NCI-H2081 (cell line): ENCODE measurements at regions not wholly inside any gene's neighbourhood (a gene's known extent, or its start where the extent isn't known, plus 50 kb on each side); places are given as distances from the start of the nearest gene placed in this dataset.

Experiments
- DNase-seq, 2 experiments: peaks; one replicate each; lab custom pipeline; 2025; lab: John Stamatoyannopoulos, UW

- DNase-seq: no peak
Measured at GRCh38 chr5:30051976-30052375, 1141.5 kb upstream of the CDH6 start.

- DNase-seq: no peak
Measured at GRCh38 chr5:30050056-30050815, 1143.2 kb upstream of the CDH6 start.

GRCh38 chr5:30042677-30043076, 1150.8 kb upstream of the CDH6 start:
- DNase-seq: no peak

- DNase-seq: no peak
Measured at GRCh38 chr5:30041831-30042385, 1151.6 kb upstream of the CDH6 start.

- DNase-seq: no peak
Measured at GRCh38 chr5:30041291-30041690, 1152.2 kb upstream of the CDH6 start.

GRCh38 chr5:30040488-30041118, 1152.9 kb upstream of the CDH6 start:
- DNase-seq: peak; percentile 89 to 92

GRCh38 chr5:30039379-30039778, 1154.1 kb upstream of the CDH6 start:
- no peak for DNase-seq

GRCh38 chr5:30034870-30035269, 1158.6 kb upstream of the CDH6 start:
- DNase-seq: no peak

GRCh38 chr5:30030101-30030500, 1163.4 kb upstream of the CDH6 start:
- no peak for DNase-seq

GRCh38 chr5:30001826-30002225, 1191.7 kb upstream of the CDH6 start:
- no peak for DNase-seq

- no peak for DNase-seq
Measured at GRCh38 chr5:30000231-30000630, 1193.3 kb upstream of the CDH6 start.

GRCh38 chr5:29995154-29995553, 1198.3 kb upstream of the CDH6 start:
- DNase-seq: no peak

- no peak for DNase-seq
Measured at GRCh38 chr5:29994519-29994918, 1199.0 kb upstream of the CDH6 start.

GRCh38 chr5:29993286-29993685, 1200.2 kb upstream of the CDH6 start:
- DNase-seq: no peak

GRCh38 chr5:29992248-29992647, 1201.2 kb upstream of the CDH6 start:
- no peak for DNase-seq

- no peak for DNase-seq
Measured at GRCh38 chr5:29990681-29991080, 1202.8 kb upstream of the CDH6 start.

GRCh38 chr5:29984156-29984540, 1209.3 kb upstream of the CDH6 start:
- no peak for DNase-seq

- DNase-seq: peak in 1 of 2 experiments; percentile 19
Measured at GRCh38 chr5:29983528-29984155, 1209.8 kb upstream of the CDH6 start.

- DNase-seq: no peak
Measured at GRCh38 chr5:29982457-29982856, 1211.0 kb upstream of the CDH6 start.

- no peak for DNase-seq
Measured at GRCh38 chr5:29972597-29972996, 1220.9 kb upstream of the CDH6 start.

- DNase-seq: no peak
Measured at GRCh38 chr5:29963956-29964355, 1229.5 kb upstream of the CDH6 start.

GRCh38 chr5:29960323-29960722, 1233.2 kb upstream of the CDH6 start:
- no peak for DNase-seq
